H1 (cell line): ENCODE measurements at regions not wholly inside any gene's neighbourhood (a gene's known extent, or its start where the extent isn't known, plus 50 kb on each side); places are given as distances from the start of the nearest gene placed in this dataset.

Source experiments
- CTCF ChIA-PET: fragments of 300-600 bp; sonication (Branson Sonifier 250); formaldehyde crosslinking; loops from one replicate; lab custom pipeline; 2021; ENCODE audit not compliant: partially characterized antibody; lab: Charles Lee
- POLR2A ChIA-PET: fragments of 300-600 bp; sonication (Branson Sonifier 250); formaldehyde crosslinking; loops from one replicate; lab custom pipeline; 2021; ENCODE audit warnings: inconsistent platforms; ENCODE audit not compliant: partially characterized antibody; lab: Charles Lee
- DNase-seq, 2 experiments: peaks; one replicate each; pipeline versions ENCODE4 v3.0.0 to v3.0.0-alpha.2; 2010 to 2022; ENCODE audit warnings: low spot score in 2 of 2, low read depth in 1 of 2, mixed read lengths in 1 of 2
- FAIRE-seq: peaks from 2 replicates; lab custom pipeline; 2011; peaks lifted over from hg19 to GRCh38; lab: Jason Lieb, UNC
- H2AFZ ChIP-seq: 2 replicates; pipeline ENCODE4 v1.8.1; 2012; ENCODE audit warnings: low read length, inconsistent platforms
- H2AK5ac ChIP-seq: 2 replicates; pipeline ENCODE4 v1.6.1; 2013; ENCODE audit warnings: low read depth, low read length
- H2BK120ac ChIP-seq: replicated peaks from 2 replicates; pipeline ENCODE3; 2013; ENCODE audit warnings: low read depth, low read length, inconsistent platforms
- H2BK12ac ChIP-seq: 2 replicates; pipeline ENCODE4 v1.6.1; 2013; ENCODE audit warnings: low read depth, low read length
- H2BK15ac ChIP-seq: 2 replicates; pipeline ENCODE4 v1.6.1; 2013; ENCODE audit warnings: low read length
- H2BK20ac ChIP-seq: 2 replicates; pipeline ENCODE4 v1.6.1; 2013; ENCODE audit warnings: low read length
- H2BK5ac ChIP-seq: 2 replicates; pipeline ENCODE4 v1.6.1; 2013; ENCODE audit warnings: low read depth, low read length
- H3K14ac ChIP-seq: 2 replicates; pipeline ENCODE4 v1.6.1; 2013; ENCODE audit warnings: inconsistent platforms; ENCODE audit not compliant: insufficient read length
- H3K18ac ChIP-seq: 2 replicates; pipeline ENCODE4 v1.6.1; 2013; ENCODE audit warnings: low read length; ENCODE audit errors: extremely low read depth
- H3K23ac ChIP-seq: 2 replicates; pipeline ENCODE4 v1.6.1; 2013; ENCODE audit warnings: inconsistent platforms; ENCODE audit not compliant: insufficient read length
- H3K23me2 ChIP-seq: 2 replicates; pipeline ENCODE4 v1.6.1; 2013; ENCODE audit warnings: low read depth, low read length
- H3K27ac ChIP-seq: 2 replicates; pipeline ENCODE4 v1.6.1; 2011; ENCODE audit warnings: low read depth, low read length, inconsistent platforms
- H3K27me3 ChIP-seq, 4 experiments: replicated peaks in 1 of 4; 1 replicate in 1 of 4; 2 replicates in 3 of 4; pipeline versions ENCODE4 v1.6.1 to v1.8.1; 2011 to 2013; ENCODE audit warnings: low read length in 3 of 4, mild to moderate bottlenecking in 3 of 4, inconsistent platforms in 2 of 4, mixed read lengths in 2 of 4, moderate library complexity in 1 of 4; ENCODE audit not compliant: control insufficient read depth in 3 of 4, insufficient read depth in 3 of 4; ENCODE audit errors: extremely low read depth in 1 of 4
- H3K36me3 ChIP-seq, 4 experiments: 2 replicates each; pipeline versions ENCODE4 v1.6.1 to v1.8.1; 2011 to 2013; ENCODE audit warnings: mild to moderate bottlenecking in 4 of 4, low read length in 3 of 4, moderate library complexity in 2 of 4, control low read depth in 1 of 4, inconsistent platforms in 1 of 4; ENCODE audit not compliant: insufficient read depth in 4 of 4, control insufficient read depth in 2 of 4
- H3K4ac ChIP-seq: replicated peaks from 2 replicates; pipeline ENCODE3; 2013; ENCODE audit warnings: low read length, low read depth, mixed read lengths, inconsistent platforms; ENCODE audit not compliant: insufficient read length
- H3K4me1 ChIP-seq, 4 experiments: replicated peaks in 1 of 4; 1 replicate in 1 of 4; 2 replicates in 3 of 4; pipeline versions ENCODE4 v1.6.1 to v1.8.1; 2011 to 2013; ENCODE audit warnings: low read length in 3 of 4, inconsistent platforms in 2 of 4, mixed read lengths in 1 of 4; ENCODE audit not compliant: insufficient read depth in 4 of 4, control insufficient read depth in 3 of 4
- H3K4me2 ChIP-seq, 2 experiments: 2 replicates each; pipeline versions ENCODE4 v1.6.1 to v1.8.1; 2011 to 2013; ENCODE audit warnings: low read depth in 2 of 2, low read length in 2 of 2, control low read depth in 1 of 2, inconsistent platforms in 1 of 2, mild to moderate bottlenecking in 1 of 2; ENCODE audit not compliant: insufficient read depth in 1 of 2
- H3K4me3 ChIP-seq, 4 experiments: fragments of 200-600, 300-600 bp in 1 of 4; sonication (generic), shearing (Covaris generic), sonication (Bioruptor Twin) in 1 of 4; 2 replicates each; pipeline versions ENCODE4 v1.5.1 to v1.8.1; 2011 to 2016; ENCODE audit warnings: low read length in 4 of 4, low read depth in 3 of 4, control low read depth in 2 of 4, inconsistent platforms in 2 of 4, mild to moderate bottlenecking in 2 of 4, mixed read lengths in 1 of 4, moderate library complexity in 1 of 4; ENCODE audit not compliant: insufficient read depth in 2 of 4; ENCODE audit errors: extremely low read depth in 1 of 4
- H3K56ac ChIP-seq: replicated peaks from 2 replicates; pipeline ENCODE3; 2013; ENCODE audit warnings: low read depth, mild to moderate bottlenecking, mixed read lengths, low read length, inconsistent platforms; ENCODE audit not compliant: insufficient read length
- H3K79me1 ChIP-seq: 2 replicates; pipeline ENCODE4 v1.6.1; 2013; ENCODE audit warnings: low read depth, low read length, control low read depth
- H3K79me2 ChIP-seq, 2 experiments: 2 replicates each; pipeline versions ENCODE4 v1.6.1 to v1.8.1; 2012 to 2013; ENCODE audit warnings: low read length in 2 of 2, mild to moderate bottlenecking in 2 of 2, inconsistent platforms in 1 of 2; ENCODE audit not compliant: insufficient read depth in 2 of 2, control insufficient read depth in 1 of 2
- H3K9ac ChIP-seq, 4 experiments: replicated peaks in 1 of 4; 1 replicate in 1 of 4; 2 replicates in 3 of 4; pipeline versions ENCODE4 v1.6.1 to v1.8.1; 2011 to 2013; ENCODE audit warnings: low read depth in 3 of 4, low read length in 3 of 4, control low read depth in 2 of 4, mild to moderate bottlenecking in 2 of 4, moderate library complexity in 2 of 4, inconsistent platforms in 1 of 4; ENCODE audit errors: extremely low read depth in 1 of 4
- H3K9me3 ChIP-seq, 2 experiments: 2 replicates each; pipeline versions ENCODE4 v1.6.1 to v1.8.1; 2012 to 2013; ENCODE audit warnings: mild to moderate bottlenecking in 2 of 2, moderate library complexity in 2 of 2, control low read depth in 1 of 2, inconsistent platforms in 1 of 2, low read depth in 1 of 2, low read length in 1 of 2, mixed read lengths in 1 of 2; ENCODE audit not compliant: insufficient read depth in 2 of 2
- H4K20me1 ChIP-seq, 2 experiments: replicated peaks in 1 of 2; 2 replicates each; pipeline versions ENCODE3 to v1.8.1; 2011 to 2013; ENCODE audit warnings: inconsistent platforms in 2 of 2, low read length in 2 of 2, mild to moderate bottlenecking in 1 of 2; ENCODE audit not compliant: insufficient read depth in 2 of 2, control insufficient read depth in 1 of 2
- H4K5ac ChIP-seq: 2 replicates; pipeline ENCODE4 v1.6.1; 2013; ENCODE audit warnings: low read length, low read depth, mixed read lengths, inconsistent platforms; ENCODE audit not compliant: insufficient read length
- H4K8ac ChIP-seq: 2 replicates; pipeline ENCODE4 v1.8.0; 2013; ENCODE audit warnings: mild to moderate bottlenecking, moderate library complexity, low read length, inconsistent platforms; ENCODE audit not compliant: insufficient read depth; ENCODE audit errors: extremely low read depth
- H4K91ac ChIP-seq: replicated peaks from 2 replicates; pipeline ENCODE3; 2013; ENCODE audit warnings: low read length, mixed read lengths, inconsistent platforms; ENCODE audit not compliant: insufficient read length
- SRF ChIP-seq: IDR thresholded peaks from 2 replicates; pipeline ENCODE4 v1.6.1; 2011; ENCODE audit warnings: mild to moderate bottlenecking, low read depth, low read length, moderate library complexity
- WGBS, 2 experiments: shearing (Covaris generic) in 1 of 2; methylation state at CpG; one replicate each; pipeline versions ENCODE4 v1.1.6 to v1.1.7; 2013 to 2015; ENCODE audit warnings: low lambda C conversion rate in 2 of 2, mixed read lengths in 2 of 2, inconsistent platforms in 1 of 2, low coverage in 1 of 2, missing lambda C conversion rate in 1 of 2; ENCODE audit not compliant: insufficient replicate concordance in 2 of 2, insufficient coverage in 1 of 2, insufficient read length in 1 of 2; ENCODE audit errors: extremely low coverage in 1 of 2, missing lambda C conversion rate in 1 of 2; 5-methylcytosine and 5-hydroxymethylcytosine counted together

DNA sequence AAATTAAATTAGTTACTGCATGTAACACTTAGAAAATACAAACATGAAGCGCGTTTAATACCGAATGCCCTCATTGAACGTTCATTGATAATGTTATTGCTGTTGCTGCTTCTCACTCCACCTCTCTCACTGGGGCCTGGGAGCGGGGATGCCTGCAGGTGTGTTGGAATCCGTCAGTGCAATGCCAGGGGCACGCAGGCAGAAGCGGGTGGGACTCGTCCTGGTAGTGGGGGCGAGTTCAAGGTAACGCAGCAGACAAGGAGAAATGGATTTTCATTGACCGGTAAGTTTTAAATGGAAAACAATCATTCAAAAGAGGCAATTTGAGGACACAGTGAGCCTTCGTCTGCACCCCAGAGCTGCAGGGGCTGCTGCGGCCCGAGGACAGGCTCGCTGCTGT, 71.2 kb upstream of the AFDN start:
- no peak overlapping the region for H2AK5ac ChIP-seq
- FAIRE-seq (no peak), DNase-seq (no peak)
- WGBS, 2 experiments = 95% methylated on average over 16 of the region's 16 CpGs; no CpG with 5 or more reads in 1 of the 2 experiments
- H2AFZ ChIP-seq = no peak overlapping the region
- no peak overlapping the region for H3K9ac ChIP-seq
- H2BK15ac ChIP-seq = no peak overlapping the region
- H3K36me3 ChIP-seq = no peaks in the 10 kb centered on the region
- H3K27ac ChIP-seq = no peak overlapping the region
- H4K91ac ChIP-seq = no peak overlapping the region
- no peaks in the 10 kb centered on the region for H4K20me1 ChIP-seq
- H3K18ac ChIP-seq = no peak overlapping the region
- 0 out of 2 replicates have a peak overlapping the region, but pooled peaks have one; percentile 42 for H4K8ac ChIP-seq
- no peak overlapping the region for H2BK20ac ChIP-seq
- ChIA-PET POLR2A (no interaction called here), CTCF (interaction anchor here (0.6 to 1.7 kb wide), 7 partner anchors 10 to 404 kb away, joined by 3 to 4 read pairs (median 3); no protein-coding TSS in a partner anchor)
- no peak overlapping the region for H3K14ac ChIP-seq
- no peak overlapping the region for H2BK120ac ChIP-seq
- H4K5ac ChIP-seq = no peak overlapping the region
- H3K4ac ChIP-seq = no peak overlapping the region
- H3K4me3 ChIP-seq = no peak overlapping the region
- no peaks in the 10 kb centered on the region for H3K9me3 ChIP-seq
- no peaks in the 10 kb centered on the region for H3K79me1 ChIP-seq
- H3K4me1 ChIP-seq = peaks cover 0 to 3% (median 0%) of the 10 kb centered on the region in 4 experiments; a peak in 3 of 7 replicates
- no peak overlapping the region for H3K4me2 ChIP-seq
- H3K56ac ChIP-seq = no peak overlapping the region
- H3K23ac ChIP-seq = no peak overlapping the region
- H3K23me2 ChIP-seq = no peaks in the 10 kb centered on the region
- no peak overlapping the region for H2BK5ac ChIP-seq
- no peak overlapping the region for H2BK12ac ChIP-seq
- H3K79me2 ChIP-seq = no peaks in the 10 kb centered on the region
- H3K27me3 ChIP-seq = no peaks in the 10 kb centered on the region
- no peak for TF ChIP-seq SRF
